Hematopoietic multipotent progenitor cell treated with erythropoietin and hydrocortisone succinate and interleukin-3 and kit ligand, for 6 days (in vitro differentiated cells): ENCODE measurements at regions not wholly inside any gene's neighbourhood (a gene's known extent, or its start where the extent isn't known, plus 50 kb on each side); places are given as distances from the start of the nearest gene placed in this dataset.

ENCODE experiments used
- DNase-seq: peaks from one replicate; pipeline ENCODE4 v3.0.0-alpha.2; 2015

DNA sequence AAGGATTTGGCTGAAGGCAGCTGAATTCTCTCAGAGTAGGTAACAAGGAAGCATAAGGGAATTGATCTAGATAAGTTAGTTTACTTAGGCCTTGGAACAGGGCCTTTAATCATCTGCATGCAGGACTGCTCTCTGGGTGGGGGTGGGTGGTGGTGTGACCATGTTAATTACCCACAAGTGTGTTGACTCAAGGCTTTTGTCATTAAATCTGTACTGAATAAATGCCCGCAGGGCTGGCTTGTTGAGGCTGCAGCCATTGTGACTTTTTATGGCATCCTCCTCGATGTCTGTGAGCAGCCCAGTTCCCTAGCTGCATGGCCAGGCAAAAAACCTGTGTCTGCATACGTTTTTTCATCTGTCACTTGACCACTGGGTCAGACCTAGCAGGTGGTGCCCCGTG is 63.5 kb upstream of the ASCC3 start:
- DNase-seq: no peak

DNA sequence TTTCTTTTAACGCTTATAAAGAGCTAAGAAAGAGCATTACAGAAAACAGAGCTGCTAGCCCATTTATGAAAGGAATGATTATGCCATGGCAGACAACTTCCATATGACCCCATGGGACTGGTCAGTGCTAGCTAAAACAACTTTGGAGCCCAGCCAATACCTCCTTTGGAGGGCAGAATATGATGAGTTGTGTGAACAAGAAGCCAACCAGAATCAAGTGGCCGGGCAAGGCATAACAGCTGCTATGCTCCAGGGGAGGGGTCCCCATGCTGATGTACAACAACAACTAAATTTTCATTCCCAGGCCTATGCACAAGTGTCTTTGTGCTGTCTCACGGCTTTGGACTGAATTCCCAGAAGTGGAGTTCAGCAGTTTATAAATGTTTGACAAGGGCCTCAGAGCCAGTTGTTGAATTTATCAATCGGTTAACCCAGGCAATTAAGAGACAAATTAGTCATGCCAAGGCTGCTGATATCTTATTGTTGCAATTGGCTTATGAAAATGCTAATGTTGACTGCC is 65.0 kb upstream of the ASCC3 start:
- DNase-seq: no peak

DNA sequence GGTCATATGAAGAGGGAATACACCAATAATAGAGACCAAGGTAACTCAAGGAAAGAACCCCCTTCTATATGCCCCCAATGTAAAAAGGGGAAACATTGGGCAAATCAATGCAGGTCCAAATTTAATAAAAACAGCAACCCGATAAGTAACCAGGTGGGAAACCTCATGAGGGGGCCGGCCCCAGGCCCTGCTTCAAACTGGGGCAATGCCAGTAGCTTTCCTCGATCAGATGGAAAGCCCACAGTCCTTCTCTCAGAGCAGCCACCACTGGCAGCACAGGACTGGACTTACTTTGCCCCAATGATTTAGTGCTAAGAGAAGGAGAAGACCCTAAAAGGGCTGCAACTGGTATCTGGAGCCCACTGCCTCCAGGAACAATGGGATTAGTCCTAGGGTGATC is 65.6 kb upstream of the ASCC3 start:
- DNase-seq: no peak

DNA sequence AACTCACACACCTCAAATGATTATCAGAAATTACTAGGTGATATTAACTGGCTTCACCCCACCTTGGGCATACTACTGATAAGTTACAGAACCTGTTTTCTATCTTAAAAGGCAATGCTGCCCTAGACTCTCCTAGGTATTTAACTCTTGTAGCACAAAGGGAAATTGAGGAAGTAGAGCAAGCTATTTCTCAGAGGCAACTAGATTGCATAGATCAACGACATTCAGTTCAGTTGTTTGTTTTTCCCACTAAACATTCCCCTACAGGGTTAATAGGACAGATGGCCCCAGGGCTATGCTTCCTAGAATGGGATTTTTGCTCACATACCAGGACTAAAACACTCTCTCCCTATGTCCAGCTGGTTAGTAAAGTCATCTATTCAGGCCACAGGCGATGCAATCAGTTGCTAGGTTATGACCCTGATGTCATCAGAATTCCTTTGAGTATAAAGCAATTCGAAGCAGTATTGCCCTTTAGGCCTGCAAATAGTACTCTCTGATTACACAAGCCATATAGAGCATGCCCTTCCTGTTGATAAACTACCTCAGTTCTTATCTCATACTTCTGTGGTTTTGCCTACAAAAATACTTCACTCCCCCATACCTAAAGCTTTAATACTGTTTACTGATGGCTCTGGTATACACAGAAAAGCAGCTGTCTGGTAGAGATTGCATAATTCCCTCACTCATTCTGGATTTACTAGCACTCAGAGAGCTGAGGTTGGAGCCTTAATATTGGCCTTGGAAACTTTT is 67.4 kb upstream of the ASCC3 start:
- DNase-seq: peak; percentile 37

DNA sequence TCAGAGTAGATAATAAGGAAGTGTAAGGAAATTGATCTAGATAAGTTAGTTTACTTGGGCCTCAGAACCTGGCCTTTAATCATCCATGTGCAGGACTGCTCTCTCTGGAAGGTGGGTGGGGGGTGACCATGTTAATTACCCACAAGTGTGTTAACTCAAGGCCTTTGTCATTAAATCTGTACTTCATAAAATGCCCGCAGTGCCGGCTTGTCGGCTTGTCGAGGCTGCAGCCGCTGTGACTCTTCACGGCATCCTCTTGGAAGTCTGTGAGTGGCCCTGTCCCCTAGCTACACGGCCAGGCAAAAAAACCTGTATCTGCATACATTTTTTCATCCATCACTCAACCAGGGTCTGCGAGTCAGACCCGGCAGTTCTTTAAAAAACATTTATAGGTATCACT is 70.9 kb upstream of the ASCC3 start:
- DNase-seq: no peak

DNA sequence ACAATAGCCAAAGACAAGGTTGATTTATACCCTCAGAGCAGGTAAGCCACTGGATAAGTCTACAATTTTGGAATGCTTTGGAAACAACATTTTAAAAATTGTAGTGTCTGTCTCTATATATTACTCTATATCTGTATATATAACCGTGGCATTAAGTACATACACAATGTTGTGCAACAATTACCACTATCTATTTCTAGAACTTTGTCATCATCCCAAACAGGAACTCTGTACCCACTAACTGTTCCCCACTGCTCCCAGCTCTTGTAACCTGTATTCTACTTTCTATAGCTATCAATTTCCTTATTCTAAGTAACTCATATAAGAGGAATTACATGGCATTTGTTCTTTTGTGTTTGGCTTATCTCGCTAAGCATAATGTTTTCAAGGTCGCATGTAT is 78.2 kb upstream of the ASCC3 start:
- DNase-seq: no peak

DNA sequence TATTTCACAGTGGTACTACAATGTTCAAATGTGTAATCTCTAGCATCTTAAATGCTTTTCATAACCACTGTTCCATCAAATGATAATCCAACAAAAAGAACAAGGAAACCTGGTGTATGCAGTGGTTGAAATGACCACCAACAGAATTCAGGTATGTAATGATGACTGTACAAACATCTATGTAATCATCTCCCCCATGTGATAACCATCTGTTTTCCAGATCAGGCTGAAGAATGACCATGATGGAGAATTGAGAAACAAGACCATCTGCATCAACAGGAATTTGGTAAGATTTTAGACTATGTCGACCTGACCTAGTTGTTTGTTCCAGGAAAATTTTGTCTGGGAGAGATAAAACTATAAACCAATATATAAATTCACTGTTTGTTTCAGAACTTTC is 81.3 kb upstream of the ASCC3 start:
- no peak for DNase-seq

DNA sequence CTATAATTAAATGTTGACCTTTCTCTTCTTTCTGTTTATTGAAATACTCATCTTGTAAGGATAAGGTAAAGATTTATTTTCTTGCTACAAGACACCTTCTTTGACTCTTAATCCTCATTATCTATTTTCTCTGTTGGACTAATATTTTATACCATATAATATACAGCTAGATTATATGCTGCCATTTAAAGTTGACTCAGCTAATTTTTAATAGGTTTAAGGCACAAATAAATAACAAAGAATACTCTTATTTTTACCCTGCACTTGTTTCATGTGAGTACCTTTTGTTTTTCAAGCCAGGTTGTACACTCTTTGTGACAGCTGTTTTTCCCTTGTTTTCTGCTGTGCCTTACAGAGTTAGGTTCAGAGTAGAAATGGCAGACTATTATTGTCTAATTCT is 83.9 kb upstream of the ASCC3 start:
- no peak for DNase-seq

DNA sequence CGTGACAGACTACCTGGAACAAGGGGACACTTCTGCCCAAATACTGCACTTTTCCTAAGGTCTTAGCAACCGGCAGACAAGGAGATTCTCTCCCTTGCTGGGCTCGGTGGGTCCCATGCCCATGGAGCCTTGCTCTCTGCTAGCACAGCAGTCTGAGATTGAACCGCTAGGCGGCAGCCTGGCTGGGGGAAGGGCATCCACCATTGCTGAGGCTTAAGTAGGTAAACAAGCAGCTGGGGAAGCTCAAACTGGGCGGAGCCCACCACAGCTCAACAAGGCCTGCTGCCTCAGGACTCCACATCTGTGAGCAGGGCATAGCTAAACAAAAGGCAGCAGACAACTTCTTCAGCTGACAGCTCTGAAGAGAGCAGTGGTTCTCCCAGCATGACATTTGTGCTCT is 87.8 kb upstream of the ASCC3 start:
- DNase-seq: no peak

DNA sequence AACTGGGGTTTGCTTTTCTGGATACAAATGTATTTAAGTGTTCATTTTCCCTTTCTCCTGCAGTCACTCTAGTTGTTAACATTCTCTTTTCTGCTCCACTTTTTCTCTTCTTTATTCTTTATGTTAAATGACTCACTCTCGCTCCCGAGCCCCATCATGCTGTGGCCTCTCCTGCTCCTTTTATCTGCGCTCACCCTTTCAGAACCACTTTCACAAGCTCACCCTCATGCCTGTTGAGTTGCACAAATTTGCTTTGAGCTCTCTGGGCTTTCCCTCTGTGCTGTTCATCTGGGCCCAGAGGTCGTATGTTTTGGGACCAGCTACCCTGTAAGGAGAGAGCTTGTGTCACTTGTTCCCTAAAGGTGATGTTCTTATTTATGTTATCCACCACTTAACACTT is 98.1 kb upstream of the ASCC3 start:
- no peak for DNase-seq

DNA sequence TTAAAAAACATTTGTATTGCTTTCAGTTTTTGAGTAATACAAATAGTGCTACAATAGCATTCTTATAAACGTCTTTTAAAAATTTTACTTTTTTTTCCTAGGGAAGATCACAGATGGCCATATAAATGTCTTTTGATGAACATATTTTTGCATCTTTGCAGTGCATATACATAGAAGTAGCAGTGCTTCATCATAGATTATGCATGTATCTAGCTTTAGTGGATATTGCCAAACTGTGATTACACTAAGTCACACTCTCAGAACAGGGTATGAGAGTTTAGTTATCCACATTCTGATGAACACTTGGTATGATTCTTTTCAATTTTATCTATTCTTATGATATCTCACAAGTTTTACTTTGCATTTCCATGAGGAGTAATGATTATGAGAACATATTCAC is 99.8 kb upstream of the ASCC3 start:
- DNase-seq: no peak

DNA sequence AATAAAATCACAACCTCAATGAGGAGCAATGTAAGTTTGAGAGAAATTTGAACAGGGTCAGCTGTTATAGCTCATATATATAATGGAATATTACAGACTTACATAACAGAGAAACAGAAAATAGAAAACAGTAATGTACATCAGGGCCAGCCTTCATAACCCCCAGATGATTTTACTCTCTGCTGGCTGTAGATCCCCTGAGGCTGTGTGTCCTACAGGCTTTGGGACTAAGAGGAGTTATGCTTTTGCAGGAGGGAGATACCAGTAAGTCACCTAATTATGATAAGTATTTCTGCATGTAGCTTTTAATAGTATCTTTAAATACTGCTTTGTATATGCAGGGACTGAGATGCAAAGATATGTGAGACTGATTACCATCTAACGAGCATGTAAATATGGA is 105.8 kb upstream of the ASCC3 start:
- DNase-seq: no peak

DNA sequence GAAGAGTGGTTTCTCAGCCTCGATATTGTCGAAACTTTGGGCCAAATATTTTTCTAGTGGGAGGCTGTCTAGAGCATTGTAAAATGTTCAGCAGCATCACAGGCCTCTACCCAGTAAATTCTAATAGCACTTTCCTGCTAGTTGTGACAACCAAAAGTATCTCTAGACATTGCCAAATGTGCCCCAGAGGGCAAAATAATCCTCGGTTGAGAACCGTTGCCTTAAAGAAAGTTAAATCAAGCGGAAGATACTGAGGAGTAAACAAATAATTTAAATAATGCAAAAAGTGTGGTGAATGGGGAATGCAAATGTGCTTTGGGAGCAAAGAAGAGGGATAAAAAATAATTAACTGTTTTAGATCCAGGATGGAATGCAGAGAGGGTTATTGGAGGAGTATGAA is 106.4 kb upstream of the ASCC3 start:
- DNase-seq: no peak

DNA sequence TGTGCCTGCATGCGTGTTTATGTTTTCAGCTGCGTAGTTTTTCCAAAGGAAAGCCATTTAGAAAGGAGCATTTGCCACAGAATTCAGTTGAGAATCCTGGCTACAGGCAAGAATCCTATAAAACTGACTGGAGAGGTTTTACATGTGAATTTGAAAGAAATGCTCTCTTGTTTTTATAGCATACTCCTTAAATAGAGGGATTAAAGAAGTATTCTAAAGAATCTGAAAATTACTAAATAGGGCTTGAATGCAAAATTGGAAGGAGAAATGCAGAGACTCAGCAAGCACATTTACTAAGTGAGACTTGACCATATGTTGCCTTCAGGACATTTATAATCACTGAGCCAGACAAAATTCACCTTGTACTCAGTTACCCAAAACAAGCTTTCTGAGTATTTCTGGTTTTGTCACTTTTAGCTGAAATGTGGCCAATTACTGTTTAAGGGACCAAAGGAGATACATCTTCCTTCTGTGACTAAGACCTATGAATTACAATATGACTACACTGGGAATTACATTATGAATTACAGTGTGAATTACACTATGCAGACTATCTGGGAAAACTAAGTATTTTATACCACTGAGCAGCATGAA is 107.4 kb upstream of the ASCC3 start:
- no peak for DNase-seq

DNA sequence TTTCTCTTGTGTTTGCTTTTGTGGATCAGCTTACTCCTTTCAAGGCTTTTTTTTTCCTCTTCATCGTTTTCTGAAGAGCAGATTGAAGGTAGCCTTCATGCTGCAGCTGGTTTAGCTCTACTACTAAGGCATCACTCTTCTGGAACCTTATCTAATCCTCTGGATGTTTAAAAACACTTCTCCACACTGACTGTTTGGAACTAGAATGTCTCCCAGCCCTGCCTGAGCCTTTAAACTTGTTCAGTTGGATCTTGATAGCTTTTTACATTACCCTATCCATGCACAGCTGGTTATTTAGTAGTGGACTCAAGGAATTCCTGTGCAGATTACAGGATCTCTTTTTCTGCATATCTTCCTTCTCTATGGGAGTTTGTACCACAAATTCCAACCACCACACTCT is 108.9 kb upstream of the ASCC3 start:
- DNase-seq: no peak

DNA sequence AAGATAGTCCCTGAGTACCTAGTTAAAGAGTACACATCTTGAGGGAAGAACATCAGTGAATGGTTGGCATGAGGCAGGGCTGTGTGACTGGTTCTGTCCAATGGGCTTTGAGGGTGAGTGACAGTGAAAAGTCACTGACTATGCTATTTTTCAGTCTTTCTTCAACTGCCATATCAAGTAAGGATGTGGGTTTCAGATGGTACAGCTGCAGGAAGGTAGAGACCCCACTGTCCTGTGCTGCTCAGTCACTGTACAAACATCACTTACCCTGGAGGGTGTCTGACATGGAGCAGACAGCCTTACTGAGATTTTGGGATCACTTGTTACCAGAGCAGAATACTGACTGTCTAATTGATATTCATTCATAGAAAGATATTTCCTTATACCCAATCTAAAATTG is 115.3 kb upstream of the ASCC3 start:
- no peak for DNase-seq

DNA sequence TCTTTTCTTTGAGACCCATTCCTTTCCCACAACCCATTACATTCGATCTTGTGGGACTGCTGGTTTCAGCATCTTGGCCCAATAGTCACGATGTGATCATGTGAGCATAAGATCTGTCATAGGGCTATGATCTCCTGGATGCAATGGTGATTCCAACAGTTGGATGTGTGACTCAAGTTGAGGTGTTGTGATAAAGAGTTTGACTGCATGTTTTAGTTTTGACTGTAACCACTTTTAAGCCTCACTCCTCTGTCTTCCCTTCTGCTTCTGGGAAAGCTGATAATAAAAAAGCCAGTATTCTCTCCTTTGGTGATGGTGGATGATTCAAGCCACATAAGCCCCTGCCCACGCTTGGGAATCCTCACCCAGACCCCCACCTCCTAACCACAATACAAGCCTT is 117.0 kb upstream of the ASCC3 start:
- DNase-seq: no peak

DNA sequence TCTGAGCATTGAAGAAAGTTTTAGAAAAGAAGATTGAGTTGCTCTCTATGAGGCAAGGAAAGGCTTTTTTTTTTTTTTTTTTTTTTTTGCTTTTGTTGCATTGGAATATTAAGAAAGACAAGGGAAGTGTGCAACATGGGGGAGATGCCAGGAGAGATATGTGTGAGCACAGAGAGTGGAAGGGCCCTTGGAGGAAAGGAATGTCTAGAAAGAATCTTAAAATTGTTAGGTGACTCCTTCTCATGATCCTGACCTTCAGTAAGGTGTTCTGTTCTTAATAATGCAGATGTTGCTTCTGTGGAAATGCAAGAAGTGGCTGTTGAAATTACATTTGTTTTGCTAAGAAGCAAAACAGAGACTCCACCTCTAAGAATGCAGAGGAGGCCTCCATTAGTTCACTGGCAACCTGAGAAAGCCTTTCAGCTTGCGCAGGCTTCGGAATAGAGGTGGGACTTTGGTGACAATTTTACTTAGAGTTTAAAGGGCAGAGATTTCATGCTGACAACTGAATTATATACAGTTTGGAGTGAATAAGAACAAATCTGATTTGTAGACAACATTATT is 118.0 kb upstream of the ASCC3 start:
- DNase-seq: no peak

DNA sequence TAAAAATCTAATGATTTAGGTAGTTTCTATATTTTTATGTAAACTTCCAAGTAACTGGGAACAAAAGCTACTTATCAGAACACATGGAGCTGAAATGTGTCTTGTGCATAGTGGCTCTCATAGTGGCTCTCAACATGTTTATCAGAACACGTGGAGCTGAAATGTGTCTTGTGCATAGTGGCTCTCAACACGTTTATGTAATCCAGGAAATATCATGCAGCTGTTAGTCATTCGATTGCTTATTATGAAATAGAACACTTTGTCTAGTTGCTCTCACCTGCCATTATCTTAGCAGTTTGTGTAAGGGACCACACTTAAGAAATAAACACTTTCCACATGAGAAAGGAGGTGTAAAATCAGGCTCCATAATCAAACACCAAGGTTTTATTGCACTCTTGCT is 119.2 kb upstream of the ASCC3 start:
- no peak for DNase-seq

DNA sequence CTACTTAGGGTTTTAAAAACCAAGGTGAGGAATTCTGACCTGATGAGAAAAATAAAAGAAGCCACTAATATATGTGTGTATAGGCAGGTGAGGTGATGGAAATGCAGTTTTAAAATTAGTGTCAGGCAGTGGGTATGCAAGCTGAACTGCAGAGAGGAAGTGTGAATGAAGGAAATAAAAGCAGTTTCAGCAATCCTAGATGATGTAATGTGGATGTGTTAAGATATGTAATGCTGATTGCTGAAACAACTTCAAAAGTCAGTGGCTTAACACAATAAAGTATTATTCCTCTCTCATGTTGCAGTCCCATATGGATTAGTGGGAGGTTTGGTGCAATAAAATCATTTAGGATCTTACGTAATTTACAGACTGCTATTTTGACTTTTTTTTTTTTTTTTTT is 119.9 kb upstream of the ASCC3 start:
- DNase-seq: no peak

DNA sequence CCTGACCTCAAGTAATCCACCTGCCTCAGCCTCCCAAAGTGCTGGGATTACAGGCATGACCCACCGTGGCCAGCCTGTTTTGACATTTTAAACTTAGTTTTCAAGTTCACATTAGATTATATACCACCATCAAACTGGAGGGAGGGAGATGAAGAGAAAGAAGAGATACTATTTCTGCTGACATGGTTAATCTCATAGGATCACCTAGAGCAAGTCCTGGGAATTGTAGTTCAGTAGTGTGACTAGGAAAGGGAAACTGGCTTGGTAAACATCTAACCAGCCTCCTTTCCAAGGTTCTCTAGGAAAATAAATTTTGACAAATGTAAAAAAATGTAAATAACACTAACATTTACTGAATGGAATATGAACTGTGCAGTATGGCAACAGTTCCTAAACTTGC is 120.5 kb upstream of the ASCC3 start:
- DNase-seq: no peak

DNA sequence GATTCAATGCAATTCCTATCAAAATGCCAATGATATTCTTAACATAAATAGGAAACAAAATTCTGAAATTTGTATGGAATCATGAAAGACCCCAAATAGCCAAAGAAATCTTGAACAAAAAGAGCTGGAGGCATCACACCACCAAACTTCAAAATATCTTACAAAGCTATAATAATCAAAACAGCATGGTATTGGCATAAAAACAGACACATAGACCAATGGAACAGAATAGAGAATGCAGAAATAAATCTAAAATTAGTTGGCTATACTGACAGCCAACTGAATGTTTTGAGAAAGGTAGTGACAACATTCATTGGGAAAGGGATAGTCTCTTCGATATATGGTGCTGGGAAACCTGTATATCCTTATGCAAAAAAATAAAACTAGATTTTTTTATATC is 121.9 kb upstream of the ASCC3 start:
- no peak for DNase-seq

DNA sequence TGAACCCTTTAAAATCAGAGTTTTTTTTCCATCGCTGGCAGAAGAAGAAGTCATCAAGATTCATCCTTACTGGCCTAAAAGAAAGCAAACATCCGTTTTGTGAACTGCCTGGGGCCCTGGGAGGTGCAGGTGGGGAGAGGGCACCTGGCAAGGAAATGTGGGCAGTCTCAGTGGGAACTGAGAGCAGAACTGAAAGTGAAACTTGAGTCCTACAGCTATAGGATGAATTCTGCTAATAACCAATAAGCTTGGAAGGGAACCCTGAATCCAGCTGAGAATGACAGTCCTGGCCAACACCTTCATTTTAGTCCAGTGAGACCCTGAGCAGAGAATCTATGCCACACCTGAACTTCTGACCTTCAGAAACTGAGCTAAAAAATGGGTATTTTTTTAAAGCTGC is 130.1 kb upstream of the ASCC3 start:
- DNase-seq: no peak

DNA sequence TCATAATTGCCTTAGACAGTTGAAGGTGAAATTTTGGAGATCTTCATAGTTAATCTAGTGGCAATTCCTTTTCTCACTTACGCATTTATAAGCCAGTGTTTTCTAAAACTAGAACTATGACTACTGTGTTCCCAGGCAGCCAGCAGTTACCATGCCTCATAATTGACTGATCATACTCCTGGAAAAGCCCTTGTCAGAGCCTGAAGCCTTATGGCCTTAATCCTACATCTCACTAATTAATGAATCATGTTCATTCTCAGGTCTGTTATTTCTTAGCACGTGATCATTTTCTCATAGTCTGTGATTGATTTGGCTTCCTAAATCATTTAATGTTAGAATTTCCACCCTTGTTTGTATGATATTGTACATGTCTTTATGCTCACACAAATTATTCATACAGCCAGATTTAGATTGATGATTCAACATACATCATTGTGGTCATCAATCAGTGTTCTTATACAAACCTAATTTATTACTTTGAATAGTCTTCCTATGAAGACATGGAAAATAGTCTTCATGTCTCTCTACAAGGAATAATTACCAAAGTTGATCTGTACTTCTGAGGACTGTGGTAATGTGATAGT is 132.6 kb upstream of the ASCC3 start:
- DNase-seq: no peak
